GM12878 (cell line): ENCODE measurements at regions not wholly inside any gene's neighbourhood (a gene's known extent, or its start where the extent isn't known, plus 50 kb on each side); places are given as distances from the start of the nearest gene placed in this dataset.
A peak's percentile ranks its signal among the peaks of the same experiment; 100 is the strongest.

Source experiments
- ATAC-seq: fragments of 200-7000 bp; cut with Tn5 transposase; 3 replicates; pipeline ENCODE4 v1.9.1; 2020; ENCODE audit warnings: mild to moderate bottlenecking, moderate library complexity
- BruUV-seq: library from RNA; stranded (reverse); fragments of 400-500 nt; replicated peaks from 2 replicates; lab custom pipeline; 2021; lab: Mats Ljungman, UMichigan
- CTCF ChIA-PET: fragments of 300-600 bp; sonication (Branson Sonifier 250); formaldehyde crosslinking; extraction: SDS; loops from one replicate; lab custom pipeline; 2021; ENCODE audit warnings: inconsistent platforms; lab: Yijun Ruan, JAX
- POLR2A ChIA-PET: fragments of 350-600 bp; formaldehyde crosslinking; extraction: SDS; loops from one replicate; lab custom pipeline; 2021; ENCODE audit warnings: inconsistent platforms; lab: Charles Lee
- RAD21 ChIA-PET: fragments of 300-600 bp; sonication (Branson Sonifier 250); formaldehyde crosslinking; loops from one replicate; lab custom pipeline; 2023; ENCODE audit warnings: antibody characterized with exemption; ENCODE audit not compliant: unreplicated experiment; lab: Charles Lee
- SMC1A ChIA-PET: fragments of 300-600 bp; sonication (Branson Sonifier 250); formaldehyde crosslinking; loops from one replicate; lab custom pipeline; 2023; ENCODE audit not compliant: unreplicated experiment, uncharacterized antibody; lab: Charles Lee
- DNase-seq: peaks from one replicate; pipeline ENCODE4 v3.0.0-alpha.2; 2011; ENCODE audit warnings: low read depth, low spot score
- FAIRE-seq: peaks from 3 replicates; lab custom pipeline; 2011; peaks lifted over from hg19 to GRCh38; lab: Jason Lieb, UNC
- H2AFZ ChIP-seq: 2 replicates; pipeline ENCODE4 v1.6.0; 2011; ENCODE audit warnings: low read depth, low read length, control low read depth; ENCODE audit not compliant: control insufficient read depth
- H3K27ac ChIP-seq: 2 replicates; pipeline ENCODE4 v1.5.1; 2011; ENCODE audit warnings: control low read depth; ENCODE audit not compliant: control insufficient read depth, insufficient read depth
- H3K27me3 ChIP-seq, 2 experiments: replicated peaks in 1 of 2; 2 replicates each; pipeline versions ENCODE4 v1.6.0 to v1.6.1; 2011; ENCODE audit warnings: low read length in 1 of 2; ENCODE audit not compliant: control insufficient read depth in 2 of 2, insufficient read depth in 2 of 2
- H3K36me3 ChIP-seq, 2 experiments: 2 replicates each; pipeline ENCODE4 v1.5.1; 2011; ENCODE audit warnings: low read length in 1 of 2; ENCODE audit not compliant: control insufficient read depth in 2 of 2, insufficient read depth in 2 of 2
- H3K4me1 ChIP-seq: 2 replicates; pipeline ENCODE4 v1.6.1; 2011; ENCODE audit warnings: mild to moderate bottlenecking, low read length, moderate library complexity, mixed read lengths; ENCODE audit not compliant: control insufficient read depth, insufficient read depth
- H3K4me2 ChIP-seq: 2 replicates; pipeline ENCODE4 v1.6.0; 2011; ENCODE audit warnings: control low read depth; ENCODE audit not compliant: control insufficient read depth, insufficient read depth
- H3K4me3 ChIP-seq: fragments of 200-600 bp; sonication (generic); 2 replicates; pipeline ENCODE4 v1.5.1; 2016
- H3K79me2 ChIP-seq: 2 replicates; pipeline ENCODE4 v1.6.0; 2011; ENCODE audit warnings: low read length; ENCODE audit not compliant: control insufficient read depth, insufficient read depth
- H3K9ac ChIP-seq: 2 replicates; pipeline ENCODE4 v1.8.0; 2011; ENCODE audit warnings: low read length, control low read depth, mixed read lengths; ENCODE audit not compliant: control insufficient read depth, insufficient read depth
- H3K9me3 ChIP-seq: replicated peaks from 3 replicates; pipeline ENCODE4 v1.5.1; 2011; ENCODE audit warnings: mild to moderate bottlenecking, low read length; ENCODE audit not compliant: control insufficient read depth, insufficient read depth
- H4K20me1 ChIP-seq: 2 replicates; pipeline ENCODE4 v1.6.0; 2011; ENCODE audit not compliant: control insufficient read depth, insufficient read depth
- ASH2L ChIP-seq: fragments of 300-600, 200-600 bp; sonication (generic); IDR thresholded peaks from 2 replicates; pipeline ENCODE4 v1.6.1; 2017; ENCODE audit warnings: low read depth, mild to moderate bottlenecking, borderline replicate concordance
- BCL11A ChIP-seq: IDR thresholded peaks from 2 replicates; pipeline ENCODE4 v1.6.1; 2011; ENCODE audit warnings: low read depth, low read length
- CREB1 ChIP-seq: IDR thresholded peaks from 2 replicates; pipeline ENCODE4 v1.6.1; 2012; ENCODE audit warnings: low read depth, mild to moderate bottlenecking, inconsistent platforms
- CREM ChIP-seq: IDR thresholded peaks from 2 replicates; pipeline ENCODE4 v1.6.1; 2014; ENCODE audit warnings: antibody characterized with exemption, low read depth
- GABPA ChIP-seq: IDR thresholded peaks from 2 replicates; pipeline ENCODE4 v1.6.1; 2014; ENCODE audit warnings: antibody characterized with exemption, low read depth, mild to moderate bottlenecking, inconsistent platforms
- GATAD2B ChIP-seq: fragments of 450-650 bp; conservative IDR thresholded peaks from 2 replicates; pipeline ENCODE4 v1.6.1; 2017; ENCODE audit warnings: low read depth, mild to moderate bottlenecking, moderate library complexity
- MEF2B ChIP-seq: fragments of 450-650 bp; IDR thresholded peaks from 2 replicates; pipeline ENCODE4 v1.6.1; 2018; ENCODE audit warnings: mild to moderate bottlenecking, moderate library complexity; ENCODE audit not compliant: partially characterized antibody, poor library complexity, severe bottlenecking
- MTA2 ChIP-seq: fragments of 450-650 bp; IDR thresholded peaks from 2 replicates; pipeline ENCODE4 v1.6.1; 2016; ENCODE audit warnings: low read depth, mild to moderate bottlenecking, moderate library complexity
- NFIC ChIP-seq: IDR thresholded peaks from 2 replicates; pipeline ENCODE4 v1.6.1; 2012; ENCODE audit warnings: low read depth, mild to moderate bottlenecking, inconsistent platforms, low read length, moderate library complexity
- NFYA ChIP-seq: IDR thresholded peaks from 2 replicates; pipeline ENCODE4 v1.6.1; 2011; ENCODE audit warnings: low read depth, mild to moderate bottlenecking, low read length, improper control_type of control experiment, borderline replicate concordance
- POLR2A ChIP-seq: IDR thresholded peaks from 2 replicates; pipeline ENCODE4 v1.6.1; 2011; ENCODE audit warnings: low read depth, mild to moderate bottlenecking, low read length
- POLR2AphosphoS2 ChIP-seq: IDR thresholded peaks from 2 replicates; pipeline ENCODE4 v1.6.1; 2011; ENCODE audit warnings: low read depth, mild to moderate bottlenecking, low read length, improper control_type of control experiment, moderate library complexity
- RB1 ChIP-seq: fragments of 450-650 bp; formaldehyde crosslinking; IDR thresholded peaks from 2 replicates; pipeline ENCODE4 v1.6.1; 2017; ENCODE audit warnings: mild to moderate bottlenecking, borderline replicate concordance
- RUNX3 ChIP-seq: IDR thresholded peaks from 2 replicates; pipeline ENCODE4 v1.6.1; 2012; ENCODE audit warnings: low read length, inconsistent platforms
- SUPT20H ChIP-seq: IDR thresholded peaks from 2 replicates; pipeline ENCODE4 v1.6.1; 2011; ENCODE audit warnings: low read depth, mild to moderate bottlenecking, low read length, moderate library complexity, borderline replicate concordance; ENCODE audit not compliant: control insufficient read depth
- ZBTB33 ChIP-seq: fragments of 450-650 bp; IDR thresholded peaks from 2 replicates; pipeline ENCODE4 v1.6.1; 2017; ENCODE audit warnings: mild to moderate bottlenecking
- ZNF207 ChIP-seq: fragments of 450-650 bp; IDR thresholded peaks from 2 replicates; pipeline ENCODE4 v1.6.1; 2014; ENCODE audit warnings: antibody characterized with exemption, mild to moderate bottlenecking, borderline replicate concordance
- ZSCAN29 ChIP-seq: fragments of 450-650 bp; IDR thresholded peaks from 2 replicates; pipeline ENCODE4 v1.6.1; 2017; ENCODE audit warnings: mild to moderate bottlenecking, moderate library complexity
- WGBS: methylation state at CpG from one replicate; pipeline ENCODE4 v1.1.6; 2016; ENCODE audit warnings: low lambda C conversion rate; ENCODE audit not compliant: insufficient replicate concordance, insufficient coverage; ENCODE audit errors: missing lambda C conversion rate; 5-methylcytosine and 5-hydroxymethylcytosine counted together
- in situ Hi-C: fragments of 300-500 bp; cut with MboI; formaldehyde crosslinking; loops from 9 replicates; pipeline ENCODE4 v1.14.3; 2018; ENCODE audit warnings: mixed read lengths
- intact Hi-C: fragments of 100-400 bp; cut with micrococcal nuclease; formaldehyde crosslinking; loops from one replicate; pipeline ENCODE4 v1.14.2; 2022; ENCODE audit not compliant: unreplicated experiment

DNA sequence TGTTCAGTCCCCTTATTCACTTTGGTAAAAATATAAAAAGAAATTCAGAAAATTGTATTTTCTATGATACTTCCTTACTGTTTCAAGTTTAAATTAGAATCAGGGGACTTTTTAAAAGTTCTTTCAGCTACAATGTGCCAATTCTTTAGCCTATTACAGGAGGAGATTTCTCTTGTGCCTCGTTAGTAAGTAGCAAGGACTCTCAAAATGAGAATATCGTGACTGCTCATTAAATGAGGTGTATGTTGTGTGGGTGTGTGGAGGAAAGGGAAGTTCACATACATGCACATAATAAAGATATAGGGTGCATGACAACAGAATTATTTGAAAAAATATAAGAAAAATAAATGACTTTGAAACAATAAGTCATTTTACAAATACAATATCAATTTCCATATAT lies 190.5 kb downstream of the DTHD1 start:
- no peak for FAIRE-seq
- SMC1A ChIA-PET, result interaction anchor here (0.9 to 2.1 kb wide), 3 partner anchors 8 to 35 kb away, joined by 3 to 5 read pairs (median 4); no protein-coding TSS in a partner anchor
- no peak overlapping the region for H3K4me2 ChIP-seq
- H3K27ac ChIP-seq, result no peak overlapping the region
- intact Hi-C loops (no loop called here), in situ Hi-C loops (no loop called here)
- 2% methylated on average over 2 of the region's 2 CpGs for WGBS
- TF ChIP-seq RUNX3 (peak; percentile 14; the same call in 1 of the 2 replicates), POLR2A (no peak), GATAD2B (no peak), NFIC (peak; percentile 35; the same call in 1 of the 2 replicates), MTA2 (peak; percentile 77), BCL11A (peak; percentile 48; the same call in 1 of the 2 replicates), POLR2AphosphoS2 (no peak), SUPT20H (no peak), ZSCAN29 (no peak)
- no peaks in the 10 kb centered on the region for H3K27me3 ChIP-seq
- DNase-seq, result no peak
- no TSS peak for BruUV-seq
- H3K9me3 ChIP-seq, result no peaks in the 10 kb centered on the region
- H3K4me1 ChIP-seq, result no peaks in the 10 kb centered on the region
- CTCF ChIA-PET, result no interaction called here
- no peaks in the 10 kb centered on the region for H4K20me1 ChIP-seq
- RAD21 ChIA-PET, result interaction anchor here (1.2 kb wide), 1 partner anchor 80 kb away, joined by 4 read pairs; no protein-coding TSS in a partner anchor
- peak; percentile 56 for ATAC-seq
- H3K36me3 ChIP-seq, result no peaks in the 10 kb centered on the region
- no peak overlapping the region for H3K4me3 ChIP-seq
- POLR2A ChIA-PET, result no interaction called here
- H2AFZ ChIP-seq, result no peak overlapping the region
- no peaks in the 10 kb centered on the region for H3K79me2 ChIP-seq
- H3K9ac ChIP-seq, result no peak overlapping the region

GRCh38 chr4:36476135-36476534 lies 194.7 kb downstream of the DTHD1 start:
- CTCF ChIA-PET, result interaction anchor here (0.7 to 0.8 kb wide), 2 partner anchors 76 to 260 kb away, joined by 3 read pairs; no protein-coding TSS in a partner anchor
- FAIRE-seq (no peak), DNase-seq (no peak), ATAC-seq (no peak)
- Histone ChIP-seq H3K9me3 (no peaks in the 10 kb centered on the region), H3K4me3 (no peak overlapping the region), H3K4me2 (no peak overlapping the region), H2AFZ (no peak overlapping the region), H3K36me3 (no peaks in the 10 kb centered on the region), H4K20me1 (no peaks in the 10 kb centered on the region), H3K4me1 (no peaks in the 10 kb centered on the region), H3K27ac (no peak overlapping the region), H3K79me2 (no peaks in the 10 kb centered on the region), H3K27me3 (no peaks in the 10 kb centered on the region), H3K9ac (no peak overlapping the region)
- BruUV-seq, result no TSS peak
- WGBS, result 69% methylated on average over 4 of the region's 4 CpGs
- intact Hi-C loops, result no loop called here
- in situ Hi-C loops, result no loop called here
- SMC1A ChIA-PET, result interaction anchor here (0.9 to 1.0 kb wide), 2 partner anchors 11 to 73 kb away, joined by 3 read pairs; no protein-coding TSS in a partner anchor
- POLR2A ChIA-PET, result no interaction called here
- RAD21 ChIA-PET, result interaction anchor here (1.0 kb wide), 1 partner anchor 76 kb away, joined by 3 read pairs; no protein-coding TSS in a partner anchor
- TF ChIP-seq RB1, result no peak
- TF ChIP-seq ZNF207, result no peak
- no peak for TF ChIP-seq CREM
- peak; percentile 66; the same call in 1 of the 2 replicates for TF ChIP-seq NFIC
- TF ChIP-seq NFYA, result no peak
- TF ChIP-seq MEF2B, result no peak
- TF ChIP-seq GABPA, result no peak
- no peak for TF ChIP-seq ASH2L
- no peak for TF ChIP-seq ZBTB33
- TF ChIP-seq POLR2A, result no peak
- no peak for TF ChIP-seq CREB1
